ENCODE measurements at regions not wholly inside any gene's neighbourhood (a gene's known extent, or its start where the extent isn't known, plus 50 kb on each side); places are given as distances from the start of the nearest gene placed in this dataset.

DNA sequence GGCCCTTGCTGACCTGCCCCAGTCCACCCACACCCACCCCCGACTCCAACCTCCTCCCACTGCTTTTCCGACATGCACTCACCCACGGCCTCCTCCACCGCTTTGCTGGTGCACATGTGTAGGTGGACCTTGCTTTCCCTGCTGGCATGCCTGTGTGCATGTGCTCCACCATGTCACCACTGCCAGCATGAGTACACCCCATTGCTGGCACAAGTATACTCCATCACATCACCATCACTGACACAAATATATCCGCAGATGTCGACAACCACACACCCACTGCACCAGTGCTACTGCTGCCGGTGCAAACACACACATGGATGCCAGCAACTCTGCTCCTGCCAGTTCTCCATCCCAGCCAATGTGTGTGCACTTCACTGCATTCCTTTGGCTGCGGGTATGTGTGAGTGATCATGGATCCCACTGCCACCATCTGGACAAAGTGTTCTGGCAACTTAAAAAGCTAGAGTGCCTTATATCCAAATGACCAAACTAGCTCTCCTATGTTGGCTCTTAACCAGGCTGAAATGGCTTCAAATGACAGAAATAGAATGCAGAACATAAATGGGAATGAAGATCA lies 1072.3 kb downstream of the RAPGEF2 start:
- no peaks in the 10 kb centered on the region for H3K9me3 ChIP-seq
- DNase-seq, result no peak
- H3K27me3 ChIP-seq, result no peaks in the 10 kb centered on the region
- no peak overlapping the region for H3K27ac ChIP-seq
- TF ChIP-seq EP300 (IDR thresholded peaks at IDR 0.05), result no peak
- TF ChIP-seq, protein P1, sequence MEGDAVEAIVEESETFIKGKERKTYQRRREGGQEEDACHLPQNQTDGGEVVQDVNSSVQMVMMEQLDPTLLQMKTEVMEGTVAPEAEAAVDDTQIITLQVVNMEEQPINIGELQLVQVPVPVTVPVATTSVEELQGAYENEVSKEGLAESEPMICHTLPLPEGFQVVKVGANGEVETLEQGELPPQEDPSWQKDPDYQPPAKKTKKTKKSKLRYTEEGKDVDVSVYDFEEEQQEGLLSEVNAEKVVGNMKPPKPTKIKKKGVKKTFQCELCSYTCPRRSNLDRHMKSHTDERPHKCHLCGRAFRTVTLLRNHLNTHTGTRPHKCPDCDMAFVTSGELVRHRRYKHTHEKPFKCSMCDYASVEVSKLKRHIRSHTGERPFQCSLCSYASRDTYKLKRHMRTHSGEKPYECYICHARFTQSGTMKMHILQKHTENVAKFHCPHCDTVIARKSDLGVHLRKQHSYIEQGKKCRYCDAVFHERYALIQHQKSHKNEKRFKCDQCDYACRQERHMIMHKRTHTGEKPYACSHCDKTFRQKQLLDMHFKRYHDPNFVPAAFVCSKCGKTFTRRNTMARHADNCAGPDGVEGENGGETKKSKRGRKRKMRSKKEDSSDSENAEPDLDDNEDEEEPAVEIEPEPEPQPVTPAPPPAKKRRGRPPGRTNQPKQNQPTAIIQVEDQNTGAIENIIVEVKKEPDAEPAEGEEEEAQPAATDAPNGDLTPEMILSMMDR (IDR thresholded peaks at IDR 0.05), result no peak
- TF ChIP-seq POLR2A (IDR thresholded peaks at IDR 0.05), result no peak
- 74 to 85% (median 83%) methylated on average over 8 of the region's 8 CpGs for WGBS, 3 donors
- H3K4me1 ChIP-seq (ENCODE audit: insufficient read depth), result no peaks in the 10 kb centered on the region
- H3K4me3 ChIP-seq, result no peak overlapping the region
- H3K36me3 ChIP-seq, result no peaks in the 10 kb centered on the region
- intact Hi-C loops (cut with DNase I), result no loop called here

DNA sequence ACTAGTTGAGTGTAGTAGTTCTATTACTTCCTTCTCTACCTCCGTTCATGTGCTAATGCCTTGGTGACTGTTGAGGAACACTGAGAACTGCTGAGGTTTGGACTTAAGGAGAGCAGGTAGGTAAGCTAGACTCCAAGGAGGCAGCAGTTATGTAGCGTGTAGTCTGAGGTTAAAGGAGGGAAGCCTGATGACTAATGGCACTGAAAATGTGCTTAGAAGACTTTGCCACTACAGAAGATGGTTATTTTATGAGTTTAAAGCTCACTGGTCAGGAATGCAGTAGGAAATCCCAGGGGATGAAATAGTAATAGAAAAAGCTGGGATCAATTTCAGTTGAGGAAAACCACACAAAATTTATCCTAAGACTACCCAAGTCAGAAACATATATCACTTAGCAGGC lies 1077.3 kb downstream of the RAPGEF2 start:
- WGBS, 3 donors, result 78 to 88% (median 84%) methylated on average over 2 of the region's 2 CpGs
- TF ChIP-seq EP300 (IDR thresholded peaks at IDR 0.05), result no peak
- TF ChIP-seq POLR2A (IDR thresholded peaks at IDR 0.05), result no peak
- TF ChIP-seq, protein P1 (IDR thresholded peaks at IDR 0.05), result no peak

DNA sequence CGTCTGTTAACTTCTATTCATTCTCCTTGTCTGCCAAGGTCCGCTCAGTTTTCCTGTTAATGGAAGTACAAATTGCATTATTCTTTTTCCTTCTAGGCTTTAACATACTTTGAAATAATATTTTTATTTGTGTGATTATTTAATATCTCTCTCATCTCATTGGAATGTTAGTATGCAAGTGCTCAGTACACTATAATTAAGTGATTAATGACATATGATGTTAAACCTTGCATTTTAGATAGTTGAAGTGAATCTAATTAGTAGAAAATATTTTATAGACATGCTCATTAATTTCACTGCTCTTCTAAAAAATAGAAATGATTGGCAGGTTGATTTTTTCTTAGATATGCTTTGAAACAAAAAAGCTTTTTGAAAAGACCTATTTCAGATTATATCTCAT lies 1079.8 kb downstream of the RAPGEF2 start:
- no peaks in the 10 kb centered on the region for H3K27me3 ChIP-seq
- H3K36me3 ChIP-seq, result no peaks in the 10 kb centered on the region
- H3K4me3 ChIP-seq, result no peak overlapping the region
- H3K9me3 ChIP-seq, result no peaks in the 10 kb centered on the region
- intact Hi-C loops (cut with DNase I), result no loop called here
- 78 to 84% (median 79%) methylated on average over 2 of the region's 2 CpGs for WGBS, 3 donors
- DNase-seq, result no peak
- H3K27ac ChIP-seq, result no peak overlapping the region
- TF ChIP-seq, protein P1 (IDR thresholded peaks at IDR 0.05), result no peak
- TF ChIP-seq EP300 (IDR thresholded peaks at IDR 0.05) (no peak), POLR2A (IDR thresholded peaks at IDR 0.05) (no peak)
- H3K4me1 ChIP-seq (ENCODE audit: insufficient read depth), result no peaks in the 10 kb centered on the region

More for the DNA sequence above, 1077.3 kb downstream of the RAPGEF2 start:
- H3K4me1 ChIP-seq (ENCODE audit: insufficient read depth), result no peaks in the 10 kb centered on the region
- no peak overlapping the region for H3K27ac ChIP-seq
- no peaks in the 10 kb centered on the region for H3K9me3 ChIP-seq
- intact Hi-C loops (cut with DNase I), result no loop called here
- DNase-seq, result no peak
- H3K27me3 ChIP-seq, result no peaks in the 10 kb centered on the region
- no peaks in the 10 kb centered on the region for H3K36me3 ChIP-seq
- no peak overlapping the region for H3K4me3 ChIP-seq

DNA sequence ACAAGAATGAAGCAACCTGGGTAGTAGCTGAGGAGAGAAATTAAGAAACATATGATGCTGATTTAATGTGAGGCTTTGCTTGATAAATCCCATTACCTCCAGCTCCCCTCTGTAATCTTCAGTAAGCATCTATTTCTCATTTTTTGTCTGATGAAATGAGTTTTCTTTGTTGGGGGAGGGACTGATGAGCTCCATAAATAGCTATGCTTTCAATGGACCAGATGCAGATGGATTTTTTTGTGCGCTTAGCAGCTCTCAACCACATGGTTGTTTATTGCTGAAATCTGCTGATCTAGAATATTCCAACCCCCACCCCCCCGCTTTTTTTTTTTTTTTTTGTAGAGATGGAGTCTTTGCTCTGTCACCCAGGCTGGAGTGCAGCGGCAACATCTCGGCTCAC lies 1082.0 kb downstream of the RAPGEF2 start:
- Histone ChIP-seq H3K4me3 (no peak overlapping the region), H3K27ac (no peak overlapping the region), H3K36me3 (no peaks in the 10 kb centered on the region), H3K9me3 (no peaks in the 10 kb centered on the region), H3K4me1 (ENCODE audit: insufficient read depth) (no peaks in the 10 kb centered on the region), H3K27me3 (no peaks in the 10 kb centered on the region)
- TF ChIP-seq EP300 (IDR thresholded peaks at IDR 0.05) (no peak), POLR2A (IDR thresholded peaks at IDR 0.05) (no peak)
- TF ChIP-seq, protein P1 (IDR thresholded peaks at IDR 0.05), result no peak
- DNase-seq, result no peak
- intact Hi-C loops (cut with DNase I), result no loop called here
- 91 to 94% (median 92%) methylated on average over 4 of the region's 4 CpGs for WGBS, 3 donors

All from ovary (tissue), 7 donors.